NB4 (cell line): ENCODE measurements at regions not wholly inside any gene's neighbourhood (a gene's known extent, or its start where the extent isn't known, plus 50 kb on each side); places are given as distances from the start of the nearest gene placed in this dataset.

Experiments
- CTCF ChIP-seq: IDR thresholded peaks from one replicate; pipeline ENCODE4 v1.5.1; 2012; ENCODE audit warnings: low read depth, low read length
- MYC ChIP-seq: IDR thresholded peaks from 2 replicates; pipeline ENCODE4 v1.6.1; 2011; ENCODE audit warnings: low read depth, low read length
- POLR2A ChIP-seq: IDR thresholded peaks from 2 replicates; pipeline ENCODE4 v1.6.1; 2011; ENCODE audit warnings: mild to moderate bottlenecking; ENCODE audit not compliant: insufficient read length; ENCODE audit errors: extremely low read depth

- TF ChIP-seq POLR2A (no peak), CTCF (no peak), MYC (no peak)
These were observed 339.4 kb downstream of the CDH26 start for GRCh38 chr20:60297649-60298048.
